NB4 (cell line): ENCODE measurements at regions not wholly inside any gene's neighbourhood (a gene's known extent, or its start where the extent isn't known, plus 50 kb on each side); places are given as distances from the start of the nearest gene placed in this dataset.
"Not testable (repeated sequence)": the region's sequence is repeated elsewhere in the genome, so short reads cannot be mapped to it uniquely, and the experiment has no call there.

ENCODE experiments used
- DNase-seq: peaks from one replicate; pipeline ENCODE4 v3.0.0; 2010; ENCODE audit warnings: low read depth
- H3K4me3 ChIP-seq: one replicate; pipeline ENCODE4 v1.5.1; 2011; ENCODE audit warnings: mild to moderate bottlenecking, low read depth, low read length, moderate library complexity
- MYC ChIP-seq: IDR thresholded peaks from 2 replicates; pipeline ENCODE4 v1.6.1; 2011; ENCODE audit warnings: low read depth, low read length
- POLR2A ChIP-seq: IDR thresholded peaks from 2 replicates; pipeline ENCODE4 v1.6.1; 2011; ENCODE audit warnings: mild to moderate bottlenecking; ENCODE audit not compliant: insufficient read length; ENCODE audit errors: extremely low read depth
- TF ChIP-seq, protein P1 (sequence below): IDR thresholded peaks from one replicate; pipeline ENCODE4 v1.5.1; 2012; ENCODE audit warnings: low read depth, low read length
- TF ChIP-seq, protein P2 (sequence below): IDR thresholded peaks from 2 replicates; pipeline ENCODE4 v1.6.1; 2011; ENCODE audit warnings: low read depth, low read length

DNA sequence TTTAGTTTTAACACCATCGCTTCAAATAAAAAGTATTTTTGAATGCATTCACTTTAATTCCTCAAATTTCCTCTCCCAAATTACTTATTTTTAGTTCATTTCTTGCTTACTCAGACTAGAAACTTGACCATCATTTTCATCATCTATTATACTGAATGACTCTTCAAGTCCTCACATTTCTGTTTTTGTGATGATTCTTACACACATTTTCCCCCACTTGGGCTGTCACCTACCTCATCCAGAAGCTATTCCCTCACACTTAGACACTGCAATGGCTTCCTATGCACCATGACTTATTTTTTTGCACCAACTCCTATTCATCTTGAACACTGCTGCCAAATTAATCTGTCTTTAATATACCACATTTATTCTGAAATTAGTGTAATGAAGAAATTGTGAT is 239.6 kb upstream of the DUSP10 start:
- no peak for DNase-seq
- no peak overlapping the region for H3K4me3 ChIP-seq
- TF ChIP-seq, protein P1, sequence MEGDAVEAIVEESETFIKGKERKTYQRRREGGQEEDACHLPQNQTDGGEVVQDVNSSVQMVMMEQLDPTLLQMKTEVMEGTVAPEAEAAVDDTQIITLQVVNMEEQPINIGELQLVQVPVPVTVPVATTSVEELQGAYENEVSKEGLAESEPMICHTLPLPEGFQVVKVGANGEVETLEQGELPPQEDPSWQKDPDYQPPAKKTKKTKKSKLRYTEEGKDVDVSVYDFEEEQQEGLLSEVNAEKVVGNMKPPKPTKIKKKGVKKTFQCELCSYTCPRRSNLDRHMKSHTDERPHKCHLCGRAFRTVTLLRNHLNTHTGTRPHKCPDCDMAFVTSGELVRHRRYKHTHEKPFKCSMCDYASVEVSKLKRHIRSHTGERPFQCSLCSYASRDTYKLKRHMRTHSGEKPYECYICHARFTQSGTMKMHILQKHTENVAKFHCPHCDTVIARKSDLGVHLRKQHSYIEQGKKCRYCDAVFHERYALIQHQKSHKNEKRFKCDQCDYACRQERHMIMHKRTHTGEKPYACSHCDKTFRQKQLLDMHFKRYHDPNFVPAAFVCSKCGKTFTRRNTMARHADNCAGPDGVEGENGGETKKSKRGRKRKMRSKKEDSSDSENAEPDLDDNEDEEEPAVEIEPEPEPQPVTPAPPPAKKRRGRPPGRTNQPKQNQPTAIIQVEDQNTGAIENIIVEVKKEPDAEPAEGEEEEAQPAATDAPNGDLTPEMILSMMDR: no peak
- TF ChIP-seq, protein P2, sequence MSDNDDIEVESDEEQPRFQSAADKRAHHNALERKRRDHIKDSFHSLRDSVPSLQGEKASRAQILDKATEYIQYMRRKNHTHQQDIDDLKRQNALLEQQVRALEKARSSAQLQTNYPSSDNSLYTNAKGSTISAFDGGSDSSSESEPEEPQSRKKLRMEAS: no peak
- TF ChIP-seq POLR2A: no peak
- no peak for TF ChIP-seq MYC

DNA sequence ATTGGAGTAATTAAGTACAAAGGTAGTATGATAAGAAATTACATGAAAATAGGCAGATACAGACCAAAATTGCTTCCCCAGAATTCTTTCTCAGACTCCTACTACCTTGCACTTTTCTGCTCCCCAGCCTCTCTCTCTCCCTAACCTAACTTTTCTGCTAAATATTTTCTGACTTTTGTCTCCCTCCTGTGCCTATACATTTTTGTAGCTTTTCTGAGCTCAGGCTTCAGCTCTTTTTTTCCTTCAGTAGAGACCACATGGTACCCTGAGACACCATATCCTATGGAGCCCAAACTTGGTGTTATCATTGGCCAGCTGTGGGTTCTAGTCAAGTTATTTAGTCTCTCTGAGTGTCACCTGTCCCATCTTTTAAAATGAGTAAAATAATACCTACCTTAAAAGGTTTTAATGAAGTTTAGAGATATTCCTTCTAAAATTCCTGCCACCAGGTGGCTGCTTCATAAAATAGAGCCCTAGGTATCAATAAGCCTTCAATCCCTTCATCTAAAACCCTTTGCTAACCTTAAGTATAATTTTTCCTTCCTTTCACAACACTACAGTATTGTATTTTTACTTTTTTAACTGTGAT is 237.6 kb upstream of the DUSP10 start:
- TF ChIP-seq, protein P1: no peak
- no peak overlapping the region for H3K4me3 ChIP-seq
- no peak for DNase-seq

DNA sequence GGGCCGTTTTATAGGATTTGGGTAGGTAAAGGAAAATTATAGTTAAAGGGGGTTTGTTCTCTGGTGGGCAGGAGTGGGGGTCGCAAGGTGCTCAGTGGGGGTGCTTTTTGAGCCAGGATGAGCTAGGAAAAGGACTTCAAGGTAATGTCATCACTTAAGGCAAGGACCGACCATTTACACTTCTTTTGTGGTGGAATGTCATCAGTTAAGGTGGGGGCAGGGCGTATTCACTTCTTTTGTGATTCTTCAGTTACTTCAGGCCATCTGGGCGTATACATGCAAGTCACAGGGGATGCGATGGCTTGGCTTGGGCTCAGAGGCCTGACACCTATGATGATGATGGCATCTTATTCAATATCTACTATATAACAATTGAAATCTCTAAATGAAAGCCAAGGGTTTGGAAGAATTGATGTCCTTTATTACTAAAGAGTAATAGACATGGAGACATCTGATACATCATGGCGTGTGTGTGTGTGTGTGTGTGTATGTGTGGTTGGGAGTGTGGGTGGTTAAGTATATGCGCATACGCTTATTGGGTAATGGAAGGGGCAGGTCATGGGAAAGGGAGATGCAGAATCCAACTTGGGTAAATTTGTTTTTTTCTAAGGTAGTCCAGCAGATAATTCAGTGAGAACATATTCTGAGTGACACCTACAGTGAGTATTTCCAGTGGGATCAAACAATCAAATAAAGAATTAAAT is 236.9 kb upstream of the DUSP10 start:
- H3K4me3 ChIP-seq, DNase-seq: not testable (repeated sequence)

DNA sequence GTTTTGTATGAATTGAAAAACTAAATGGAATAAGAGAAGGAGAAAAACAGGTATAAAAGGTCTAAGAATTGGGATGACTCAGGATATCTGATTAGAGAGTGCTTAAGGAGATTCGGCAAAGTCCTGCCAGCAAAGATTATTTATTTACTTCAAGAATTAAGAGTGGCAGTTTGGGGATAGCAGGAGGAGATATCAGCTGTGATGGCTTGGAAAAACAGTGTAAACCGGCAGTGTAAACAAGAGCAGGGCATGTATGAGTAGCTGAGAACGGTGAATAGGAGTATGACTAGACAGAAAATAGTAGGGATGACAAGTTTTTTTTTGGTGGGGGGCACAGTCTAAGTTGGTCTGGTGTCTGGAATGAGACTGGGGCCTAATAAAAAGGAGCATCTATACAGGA is 231.9 kb upstream of the DUSP10 start:
- H3K4me3 ChIP-seq, DNase-seq: not testable (repeated sequence)

DNA sequence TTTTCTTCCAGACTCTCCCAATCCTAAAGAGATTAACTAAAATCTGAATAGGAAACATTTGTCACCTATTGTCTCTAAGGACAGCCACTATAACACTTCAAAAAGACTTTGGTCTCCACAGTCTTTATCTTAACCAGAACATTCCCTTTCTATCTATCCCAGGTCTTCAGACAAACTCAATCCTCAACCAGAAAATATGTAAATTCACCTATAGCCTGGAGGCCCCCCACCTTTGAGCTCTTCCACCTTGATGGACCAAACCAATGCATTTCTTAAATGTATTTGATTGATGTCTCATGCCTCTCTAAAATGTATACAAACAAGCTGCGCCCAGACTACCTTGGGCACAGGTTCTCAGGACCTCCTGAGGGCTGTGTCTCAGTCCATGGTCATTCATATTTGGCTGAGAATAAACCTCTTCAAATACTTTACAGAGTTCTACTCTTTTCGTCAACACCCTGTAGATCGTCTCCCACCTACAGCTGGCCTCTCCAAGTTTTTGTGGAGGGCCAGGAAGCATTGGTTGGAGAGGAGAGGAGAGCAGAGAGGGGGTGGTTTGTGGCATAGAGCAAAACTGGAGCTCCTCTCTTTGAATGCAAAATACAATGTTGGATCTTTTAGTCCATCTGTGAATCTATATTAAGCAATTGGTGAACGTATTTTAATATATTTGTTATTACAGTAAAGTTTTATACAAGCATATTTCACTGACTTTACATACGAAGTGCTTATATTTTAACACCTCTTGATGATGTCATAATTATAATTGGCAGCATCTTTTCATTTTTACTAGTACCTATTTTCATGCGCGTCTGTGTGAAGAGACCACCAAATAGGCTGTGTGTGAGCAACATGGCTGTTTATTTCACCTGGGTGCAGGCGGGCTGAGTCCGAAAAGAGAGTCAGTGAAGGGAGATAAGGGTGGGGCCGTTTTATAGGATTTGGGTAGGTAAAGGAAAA is 230.7 kb upstream of the DUSP10 start:
- TF ChIP-seq POLR2A: no peak
- TF ChIP-seq MYC: no peak
- TF ChIP-seq, protein P1: no peak
- TF ChIP-seq, protein P2: no peak
- no peak for DNase-seq
- no peak overlapping the region for H3K4me3 ChIP-seq

DNA sequence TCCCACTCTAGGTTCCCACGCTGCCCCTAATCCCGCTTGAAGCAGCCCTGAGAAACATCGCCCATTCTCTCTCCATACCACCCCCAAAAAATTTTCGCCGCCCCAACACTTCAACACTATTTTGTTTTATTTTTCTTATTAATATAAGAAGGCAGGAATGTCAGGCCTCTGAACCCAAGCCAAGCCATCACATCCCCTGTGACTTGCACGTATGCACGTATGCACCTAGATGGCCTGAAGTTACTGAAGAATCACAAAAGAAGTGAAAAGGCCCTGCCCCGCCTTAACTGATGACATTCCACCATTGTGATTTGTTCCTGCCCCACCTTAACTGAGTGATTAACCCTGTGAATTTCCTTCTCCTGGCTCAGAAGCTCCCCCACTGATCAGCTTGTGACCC is 229.1 kb upstream of the DUSP10 start:
- H3K4me3 ChIP-seq, DNase-seq: not testable (repeated sequence)

DNA sequence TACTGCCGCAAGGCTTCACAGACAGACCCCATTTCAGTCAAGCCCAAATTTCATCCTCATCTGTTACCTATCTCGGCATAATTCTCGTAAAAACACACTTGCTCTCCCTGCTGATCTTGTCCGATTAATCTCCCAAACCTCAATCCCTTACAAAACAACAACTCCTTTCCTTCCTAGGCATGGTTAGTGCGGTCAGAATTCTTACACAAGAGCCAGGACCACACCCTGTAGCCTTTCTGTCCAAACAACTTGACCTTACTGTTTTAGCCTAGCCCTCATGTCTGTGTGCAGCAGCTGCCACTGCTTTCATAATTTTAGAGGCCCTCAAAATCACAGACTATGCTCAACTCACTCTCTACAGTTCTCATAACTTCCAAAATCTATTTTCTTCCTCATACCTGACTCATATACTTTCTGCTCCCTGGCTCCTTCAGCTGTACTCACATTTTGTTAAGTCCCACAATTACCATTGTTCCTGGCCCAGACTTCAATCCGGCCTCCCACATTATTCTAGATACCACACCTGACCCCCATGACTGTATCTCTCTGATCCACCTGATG is 227.5 kb upstream of the DUSP10 start:
- H3K4me3 ChIP-seq, DNase-seq: not testable (repeated sequence)

DNA sequence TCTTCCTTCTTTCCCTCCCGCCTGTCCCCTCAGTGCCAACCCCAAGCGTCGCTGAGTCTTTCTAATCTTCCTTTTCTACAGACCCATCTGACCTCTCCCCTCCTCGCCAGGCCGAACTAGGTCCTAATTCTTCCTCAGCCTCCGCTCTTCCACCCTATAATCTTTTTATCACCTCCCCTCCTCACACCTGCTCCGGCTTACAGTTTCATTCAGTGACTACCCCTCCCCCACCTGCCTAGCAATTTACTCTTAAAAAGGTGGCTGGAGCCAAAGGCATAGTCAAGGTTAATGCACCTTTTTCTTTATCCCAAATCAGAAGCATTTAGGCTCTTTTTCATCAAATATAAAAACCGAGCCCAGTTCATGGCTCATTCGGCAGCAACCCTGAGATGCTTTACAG is 225.6 kb upstream of the DUSP10 start:
- H3K4me3 ChIP-seq, DNase-seq: not testable (repeated sequence)

DNA sequence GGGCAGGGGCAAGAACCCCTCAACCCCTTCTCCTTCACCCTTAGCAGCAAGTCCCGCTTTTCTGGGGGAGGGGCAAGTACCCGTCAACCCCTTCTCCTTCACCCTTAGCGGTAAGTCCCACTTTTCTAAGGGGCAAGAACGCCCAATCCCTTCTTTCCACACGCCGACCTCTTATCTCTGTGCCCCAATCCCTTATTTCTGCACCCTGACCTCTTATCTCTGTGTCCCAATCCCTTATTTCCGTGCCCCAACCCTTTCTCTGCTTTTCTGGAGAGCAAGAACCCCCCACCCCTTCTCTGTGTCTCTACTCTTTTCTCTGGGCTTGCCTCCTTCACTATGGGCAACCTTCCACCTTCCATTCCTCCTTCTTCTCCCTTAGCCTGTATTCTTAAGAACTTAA is 225.0 kb upstream of the DUSP10 start:
- H3K4me3 ChIP-seq: not testable (repeated sequence)

DNA sequence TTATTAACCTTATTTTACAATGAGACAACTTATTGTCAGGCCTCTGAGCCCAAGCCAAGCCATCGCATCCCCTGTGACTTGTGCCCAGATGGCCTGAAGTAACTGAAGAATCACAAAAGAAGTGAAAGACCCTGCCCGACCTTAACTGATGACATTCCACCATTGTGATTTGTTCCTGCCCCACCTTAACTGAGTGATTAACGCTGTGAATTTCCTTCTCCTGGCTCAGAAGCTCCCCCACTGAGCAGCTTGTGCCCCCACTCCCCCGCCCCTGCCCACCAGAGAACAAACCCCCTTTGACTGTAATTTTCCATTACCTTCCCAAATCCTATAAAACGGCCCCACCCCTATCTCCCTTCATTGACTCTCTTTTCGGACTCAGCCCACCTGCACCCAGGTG is 224.0 kb upstream of the DUSP10 start:
- not testable (repeated sequence) for H3K4me3 ChIP-seq, DNase-seq

More for the DNA sequence above, 225.0 kb upstream of the DUSP10 start:
- not testable (repeated sequence) for DNase-seq
